Liver (tissue), 8 donors: ENCODE measurements at regions not wholly inside any gene's neighbourhood (a gene's known extent, or its start where the extent isn't known, plus 50 kb on each side); places are given as distances from the start of the nearest gene placed in this dataset.

Source experiments
- DNase-seq: peaks from one replicate; pipeline ENCODE4 v3.0.0-alpha.2; 2017; ENCODE audit warnings: low spot score
- H3K27ac ChIP-seq, 2 donors: one replicate each; pipeline ENCODE4 v1.7.0; 2013; ENCODE audit warnings: inconsistent platforms in 2 of 2, low read length in 2 of 2, control low read depth in 1 of 2, low read depth in 1 of 2, mild to moderate bottlenecking in 1 of 2
- H3K27me3 ChIP-seq, 4 donors: one replicate each; pipeline versions ENCODE4 v1.6.1 to v1.7.0; 2013; ENCODE audit warnings: low read length in 3 of 4, inconsistent platforms in 1 of 4, mild to moderate bottlenecking in 1 of 4, moderate library complexity in 1 of 4; ENCODE audit not compliant: control insufficient read depth in 4 of 4, insufficient read depth in 4 of 4
- H3K36me3 ChIP-seq, 4 donors: one replicate each; pipeline versions ENCODE4 v1.6.1 to v1.7.0; 2013; ENCODE audit warnings: low read length in 3 of 4, mild to moderate bottlenecking in 3 of 4, low read depth in 1 of 4, moderate library complexity in 1 of 4; ENCODE audit not compliant: control insufficient read depth in 4 of 4, insufficient read depth in 3 of 4
- H3K4me1 ChIP-seq, 4 donors: one replicate each; pipeline versions ENCODE4 v1.6.1 to v1.7.0; 2013; ENCODE audit warnings: low read length in 3 of 4, mild to moderate bottlenecking in 3 of 4, moderate library complexity in 1 of 4; ENCODE audit not compliant: control insufficient read depth in 4 of 4, insufficient read depth in 4 of 4
- H3K4me3 ChIP-seq, 3 donors: one replicate each; pipeline versions ENCODE4 v1.6.1 to v1.7.0; 2013; ENCODE audit warnings: low read length in 3 of 3, control low read depth in 1 of 3, low read depth in 1 of 3, mild to moderate bottlenecking in 1 of 3
- H3K9ac ChIP-seq, 2 donors: one replicate each; pipeline ENCODE4 v1.7.0; 2013; ENCODE audit warnings: low read length in 2 of 2, mild to moderate bottlenecking in 2 of 2, moderate library complexity in 2 of 2, control low read depth in 1 of 2, low read depth in 1 of 2
- H3K9me3 ChIP-seq, 4 donors: one replicate each; pipeline versions ENCODE4 v1.6.1 to v1.7.0; 2013; ENCODE audit warnings: low read length in 3 of 4; ENCODE audit not compliant: control insufficient read depth in 4 of 4
- ATF3 ChIP-seq: IDR thresholded peaks from 2 replicates; pipeline ENCODE4 v1.6.1; 2016; ENCODE audit warnings: antibody characterized with exemption
- CTCF ChIP-seq: fragments of 150-350 bp; IDR thresholded peaks from 2 replicates; pipeline ENCODE4 v1.5.1; 2017; ENCODE audit warnings: improper control_type of control experiment, low read depth, low read length; ENCODE audit not compliant: missing input control
- EGR1 ChIP-seq, 2 donors: IDR thresholded peaks; 2 replicates each; pipeline ENCODE4 v1.6.1; 2016 to 2018; ENCODE audit warnings: antibody characterized with exemption in 2 of 2, low read depth in 2 of 2
- FOXA1 ChIP-seq: IDR thresholded peaks from 2 replicates; pipeline ENCODE4 v1.6.1; 2016; ENCODE audit warnings: antibody characterized with exemption
- FOXA2 ChIP-seq: IDR thresholded peaks from 2 replicates; pipeline ENCODE4 v1.6.1; 2016; ENCODE audit warnings: antibody characterized with exemption
- GABPA ChIP-seq, 2 donors: IDR thresholded peaks in 1 of 2; conservative IDR thresholded peaks in 1 of 2; 2 replicates each; pipeline ENCODE4 v1.6.1; 2016; ENCODE audit warnings: antibody characterized with exemption in 2 of 2, mild to moderate bottlenecking in 1 of 2, moderate library complexity in 1 of 2
- HNF4A ChIP-seq, 2 donors: conservative IDR thresholded peaks; 2 replicates each; pipeline ENCODE4 v1.6.1; 2016; ENCODE audit warnings: antibody characterized with exemption in 2 of 2, mild to moderate bottlenecking in 2 of 2
- HNF4G ChIP-seq: IDR thresholded peaks from 2 replicates; pipeline ENCODE4 v1.6.1; 2016; ENCODE audit warnings: antibody characterized with exemption
- JUND ChIP-seq, 2 donors: IDR thresholded peaks; 2 replicates each; pipeline ENCODE4 v1.6.1; 2016; ENCODE audit warnings: antibody characterized with exemption in 2 of 2
- MAX ChIP-seq: IDR thresholded peaks from 2 replicates; pipeline ENCODE4 v1.6.1; 2016; ENCODE audit warnings: antibody characterized with exemption
- NR2F2 ChIP-seq: IDR thresholded peaks from 2 replicates; pipeline ENCODE4 v1.6.1; 2016; ENCODE audit warnings: antibody characterized with exemption
- RAD21 ChIP-seq, 2 donors: IDR thresholded peaks; 2 replicates each; pipeline ENCODE4 v1.6.1; 2016; ENCODE audit warnings: antibody characterized with exemption in 2 of 2, mild to moderate bottlenecking in 2 of 2
- REST ChIP-seq: IDR thresholded peaks from 2 replicates; pipeline ENCODE4 v1.6.1; 2016; ENCODE audit warnings: antibody characterized with exemption, mild to moderate bottlenecking
- RXRA ChIP-seq, 2 donors: IDR thresholded peaks; 2 replicates each; pipeline ENCODE4 v1.6.1; 2017 to 2018; ENCODE audit warnings: antibody characterized with exemption in 2 of 2, mild to moderate bottlenecking in 1 of 2
- SP1 ChIP-seq: IDR thresholded peaks from 2 replicates; pipeline ENCODE4 v1.6.1; 2018; ENCODE audit warnings: antibody characterized with exemption, mild to moderate bottlenecking
- TAF1 ChIP-seq: conservative IDR thresholded peaks from 2 replicates; pipeline ENCODE4 v1.6.1; 2016; ENCODE audit warnings: antibody characterized with exemption, mild to moderate bottlenecking
- YY1 ChIP-seq: IDR thresholded peaks from 2 replicates; pipeline ENCODE4 v1.6.1; 2016; ENCODE audit warnings: antibody characterized with exemption, mild to moderate bottlenecking
- ZBTB33 ChIP-seq: IDR thresholded peaks from 2 replicates; pipeline ENCODE4 v1.6.1; 2016; ENCODE audit warnings: antibody characterized with exemption
- WGBS: extraction: QIAGEN DNeasy Blood & Tissue Kit; methylation state at CpG from one replicate; pipeline ENCODE4 v1.1.7; 2013; 5-methylcytosine and 5-hydroxymethylcytosine counted together
- donor health status: healthy.
- donor health status: healthy.
- donor health status: healthy.
- donor health status: healthy.
- donor health status: healthy.

- Histone ChIP-seq H3K9ac (no peak overlapping the region), H3K4me1 (peaks cover 0 to 2% (median 1%) of the 10 kb centered on the region in 4 donors), H3K27me3 (no peaks in the 10 kb centered on the region), H3K9me3 (no peaks in the 10 kb centered on the region), H3K4me3 (no peak overlapping the region), H3K36me3 (no peaks in the 10 kb centered on the region), H3K27ac (no peak overlapping the region)
- 91% methylated on average over 4 of the region's 4 CpGs for WGBS
- TF ChIP-seq FOXA2 = no peak
- no peak for TF ChIP-seq ZBTB33
- no peak for TF ChIP-seq MAX
- no peak for TF ChIP-seq GABPA (IDR thresholded peaks at IDR 0.05 in 1 of 2, conservative IDR thresholded peaks at IDR 0.05 in 1 of 2)
- TF ChIP-seq EGR1 (IDR thresholded peaks at IDR 0.05; ENCODE audit: low read depth in 2 of 2) = no peak
- no peak for TF ChIP-seq JUND (IDR thresholded peaks at IDR 0.05)
- no peak for TF ChIP-seq NR2F2
- no peak for TF ChIP-seq RAD21 (IDR thresholded peaks at IDR 0.05)
- no peak for TF ChIP-seq SP1
- no peak for TF ChIP-seq TAF1
- no peak for DNase-seq
Observed at GRCh38 chr9:91024841-91025240, 223.2 kb downstream of the SYK start.

- no peaks in the 10 kb centered on the region for H3K27me3 ChIP-seq
- peaks cover 0 to 8% (median 3%) of the 10 kb centered on the region in 4 donors for H3K4me1 ChIP-seq
- no peaks in the 10 kb centered on the region for H3K36me3 ChIP-seq
- TF ChIP-seq ZBTB33 = no peak
- TF ChIP-seq MAX = no peak
- TF ChIP-seq TAF1 = no peak
- TF ChIP-seq YY1 = no peak
- TF ChIP-seq RAD21 (IDR thresholded peaks at IDR 0.05) = no peak
- TF ChIP-seq EGR1 (IDR thresholded peaks at IDR 0.05; ENCODE audit: low read depth in 2 of 2) = no peak
- TF ChIP-seq SP1 = no peak
- no peak for TF ChIP-seq REST
- TF ChIP-seq HNF4G = no peak
- TF ChIP-seq ATF3 = no peak
- no peak for TF ChIP-seq GABPA (IDR thresholded peaks at IDR 0.05 in 1 of 2, conservative IDR thresholded peaks at IDR 0.05 in 1 of 2)
- TF ChIP-seq FOXA2 = no peak
- no peak for TF ChIP-seq JUND (IDR thresholded peaks at IDR 0.05)
- TF ChIP-seq FOXA1 = no peak
- TF ChIP-seq HNF4A (conservative IDR thresholded peaks at IDR 0.05) = no peak
- TF ChIP-seq CTCF = no peak
- no peak for TF ChIP-seq NR2F2
- TF ChIP-seq RXRA (IDR thresholded peaks at IDR 0.05) = no peak
- H3K9ac ChIP-seq = no peak overlapping the region
- H3K27ac ChIP-seq = no peak overlapping the region
- H3K4me3 ChIP-seq = no peak overlapping the region
- WGBS = 95% methylated on average over 4 of the region's 4 CpGs
- no peaks in the 10 kb centered on the region for H3K9me3 ChIP-seq
- no peak for DNase-seq
Observed at GRCh38 chr9:91025856-91026255, 224.2 kb downstream of the SYK start.
